IPS-NIHi7 (cell line): ENCODE measurements at regions not wholly inside any gene's neighbourhood (a gene's known extent, or its start where the extent isn't known, plus 50 kb on each side); places are given as distances from the start of the nearest gene placed in this dataset.

Source experiments
- DNase-seq: peaks from one replicate; pipeline ENCODE4 v3.0.0; 2012; ENCODE audit warnings: mixed read lengths; ENCODE audit errors: extremely low spot score

- no peak for DNase-seq
Observed at GRCh38 chr1:59115865-59116264, 181.0 kb upstream of the FGGY start.

GRCh38 chr1:59116920-59117542 lies 179.9 kb upstream of the FGGY start:
- DNase-seq: peak; percentile 82

GRCh38 chr1:59122527-59122926 lies 174.4 kb upstream of the FGGY start:
- no peak for DNase-seq

DNA sequence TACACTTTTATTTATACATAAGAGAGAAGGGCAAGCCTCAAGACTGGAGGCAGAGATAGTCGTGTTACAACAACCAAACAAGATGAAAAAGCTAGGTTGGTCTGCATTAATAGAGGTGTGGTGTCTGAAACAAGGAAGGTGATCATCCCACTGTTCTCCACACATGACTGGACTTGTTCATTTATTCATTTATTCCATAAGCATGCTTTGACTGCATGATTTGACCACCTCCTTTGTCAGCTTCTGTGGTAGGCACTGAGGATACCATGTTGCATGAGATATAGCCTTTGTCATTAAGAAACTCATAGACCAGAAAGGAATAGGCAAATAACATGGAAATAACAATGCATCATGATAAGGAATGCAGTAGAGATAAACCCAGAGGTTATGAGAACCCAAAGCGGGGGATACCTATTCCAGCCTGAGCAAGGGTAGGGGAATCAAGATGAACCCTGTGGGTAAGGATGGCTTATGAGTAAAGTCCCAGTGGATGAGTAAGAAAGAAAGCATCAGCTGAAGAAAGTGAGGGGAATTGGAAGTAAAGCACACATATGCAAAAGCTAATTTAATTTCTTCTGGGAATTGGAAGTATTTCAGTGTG lies 173.7 kb upstream of the FGGY start:
- no peak for DNase-seq

DNA sequence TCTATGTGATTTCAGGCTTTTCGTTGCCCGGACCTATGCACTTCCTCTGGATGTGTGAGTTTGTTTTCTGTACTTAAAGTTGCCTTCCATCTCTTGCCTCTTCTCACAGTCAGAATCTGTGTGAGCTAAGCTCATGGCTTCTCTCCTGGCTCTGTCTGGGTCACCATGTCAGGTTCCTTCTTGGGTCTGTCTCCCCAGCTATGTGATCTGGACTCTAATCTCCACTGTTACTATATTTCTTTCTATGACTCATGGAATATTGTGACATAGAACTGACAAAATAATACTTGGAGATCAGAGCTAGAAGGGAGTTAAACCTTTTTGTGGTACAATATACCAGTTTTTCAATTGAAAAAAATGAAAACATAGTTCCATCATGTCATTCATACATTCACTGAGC lies 172.7 kb upstream of the FGGY start:
- DNase-seq: no peak

DNA sequence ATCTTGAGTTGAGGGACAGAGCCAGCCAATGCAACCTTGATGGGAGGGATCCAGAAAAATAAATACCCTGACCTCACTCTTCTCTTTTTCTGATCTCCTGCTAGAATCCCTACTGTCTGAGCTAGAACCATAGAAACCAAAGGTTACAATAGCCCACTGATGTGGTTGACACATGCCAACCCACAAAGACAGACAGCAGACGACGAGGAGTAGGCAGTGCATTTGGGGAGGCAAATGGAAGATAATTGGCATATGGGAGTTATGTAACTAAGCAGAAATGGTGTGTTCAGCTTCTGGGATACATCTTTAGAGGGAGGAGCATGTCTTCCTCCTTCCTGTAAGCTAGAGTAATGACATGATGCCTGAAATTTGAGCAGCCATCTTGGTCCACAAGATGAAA lies 171.7 kb upstream of the FGGY start:
- no peak for DNase-seq

- DNase-seq: no peak
Observed at GRCh38 chr1:59125676-59126320, 171.1 kb upstream of the FGGY start.

DNA sequence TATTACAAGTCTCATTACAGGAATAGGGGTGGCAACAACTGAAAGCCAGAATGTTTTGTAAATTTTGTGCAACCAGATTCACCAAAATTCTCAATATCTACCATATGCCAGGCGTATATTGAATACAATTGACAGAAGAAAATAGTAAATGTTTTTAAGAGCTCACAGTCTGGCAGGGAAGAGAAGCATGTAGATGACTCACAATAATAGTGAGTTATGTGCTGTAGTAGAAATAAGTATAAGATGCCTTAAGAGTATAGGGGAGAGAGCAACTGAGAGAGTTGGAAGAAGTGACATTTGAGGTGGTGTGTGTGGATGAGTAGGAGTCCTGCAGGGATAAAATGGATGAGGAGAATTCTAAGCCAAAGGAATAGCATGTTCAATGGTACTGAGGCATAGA lies 170.5 kb upstream of the FGGY start:
- no peak for DNase-seq

DNA sequence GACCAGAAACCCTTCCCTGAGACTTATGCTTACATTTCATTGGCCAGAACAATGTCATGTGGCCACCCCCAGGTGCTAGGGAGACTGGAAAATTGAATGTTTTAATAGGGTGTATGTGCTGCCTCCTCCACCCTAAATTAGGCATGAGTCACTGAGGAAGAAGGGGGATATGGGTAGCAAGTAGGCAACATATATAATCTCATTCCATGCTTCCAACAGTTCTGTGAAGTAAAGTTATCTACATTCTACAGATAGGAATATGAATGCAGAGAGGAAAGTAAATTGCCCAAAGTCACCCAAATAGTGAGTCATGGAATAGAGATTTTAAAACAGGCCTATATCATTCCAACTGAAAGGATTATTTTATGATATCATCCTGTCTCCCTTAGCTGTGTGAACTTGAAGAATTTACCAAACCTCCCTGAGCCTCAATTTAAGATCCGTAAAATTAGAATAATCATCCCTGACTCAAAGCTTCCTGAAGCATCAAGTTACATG lies 168.6 kb upstream of the FGGY start:
- no peak for DNase-seq

GRCh38 chr1:59128784-59129227 lies 168.1 kb upstream of the FGGY start:
- no peak for DNase-seq

DNA sequence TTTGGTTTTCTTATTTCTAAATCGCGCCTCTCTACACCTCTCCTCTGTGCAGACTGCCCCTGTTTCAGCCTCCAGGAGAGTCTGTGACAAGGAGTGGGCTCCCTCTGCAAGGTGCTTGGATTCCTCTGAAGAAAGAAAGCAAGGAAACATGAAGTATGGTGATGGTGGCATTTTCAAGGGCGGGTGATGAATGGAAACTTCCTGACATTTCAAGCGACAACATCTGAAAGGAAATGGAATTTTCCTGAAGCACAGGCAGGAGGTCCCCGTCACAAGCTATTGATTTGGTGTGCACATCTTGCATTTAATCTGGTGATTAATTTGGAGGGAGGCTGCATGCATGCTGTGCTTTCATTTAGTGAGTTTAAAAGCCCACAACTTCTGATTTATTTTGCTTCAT lies 164.6 kb upstream of the FGGY start:
- DNase-seq: no peak

DNA sequence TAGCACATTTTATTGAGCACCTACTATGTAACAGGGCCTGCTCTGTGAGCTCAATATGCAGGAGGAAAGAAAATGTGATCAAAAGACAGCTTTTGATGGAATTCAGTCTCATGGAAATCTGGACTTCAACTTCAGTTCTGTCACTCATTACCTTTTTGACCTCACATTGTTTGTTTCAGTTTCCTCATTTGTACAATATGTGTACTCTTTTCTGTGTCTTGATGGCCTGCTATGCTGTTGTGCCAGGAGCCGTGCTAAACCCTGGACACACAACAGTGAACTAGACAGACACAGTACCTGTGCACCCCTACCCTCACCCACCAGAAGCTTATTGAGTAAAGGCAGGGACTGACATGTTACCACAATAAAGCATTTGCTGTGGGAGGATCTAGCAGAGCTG lies 162.9 kb upstream of the FGGY start:
- no peak for DNase-seq

GRCh38 chr1:59135761-59136255 lies 161.1 kb upstream of the FGGY start:
- DNase-seq: no peak

DNA sequence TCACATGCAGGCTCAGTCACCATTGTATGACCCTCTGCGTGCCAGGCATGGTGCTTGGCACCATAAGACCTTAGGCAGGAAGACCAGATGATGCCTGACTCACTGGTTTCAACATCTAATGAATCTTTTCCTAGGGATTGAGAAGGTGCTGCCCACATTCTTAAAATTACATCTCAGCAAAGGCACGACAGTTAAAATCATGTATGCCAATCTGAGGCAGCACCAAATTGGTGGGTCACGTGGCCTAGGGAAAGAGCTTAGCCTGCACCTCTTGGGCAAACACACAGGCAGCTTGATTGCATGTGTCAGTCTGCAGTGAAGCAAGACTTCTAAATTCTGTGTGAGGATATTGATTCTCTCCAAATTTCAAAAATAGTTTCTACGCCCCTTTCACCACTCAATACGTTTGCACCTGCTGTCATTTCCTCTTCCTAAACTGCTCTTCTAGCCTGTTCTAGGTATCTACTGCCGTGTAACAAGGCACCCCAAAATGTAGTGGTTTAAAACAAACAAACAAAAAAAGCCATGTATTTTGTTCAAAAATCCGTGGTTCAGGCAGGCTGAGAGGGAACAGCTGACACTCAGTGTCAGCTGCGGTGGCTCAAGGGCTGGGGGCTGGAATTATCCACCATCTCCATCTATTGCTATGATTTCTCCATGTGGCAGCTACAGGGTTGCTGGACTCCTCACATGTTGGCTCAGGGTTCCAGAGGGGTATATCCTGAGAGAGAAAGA lies 160.2 kb upstream of the FGGY start:
- DNase-seq: no peak

DNA sequence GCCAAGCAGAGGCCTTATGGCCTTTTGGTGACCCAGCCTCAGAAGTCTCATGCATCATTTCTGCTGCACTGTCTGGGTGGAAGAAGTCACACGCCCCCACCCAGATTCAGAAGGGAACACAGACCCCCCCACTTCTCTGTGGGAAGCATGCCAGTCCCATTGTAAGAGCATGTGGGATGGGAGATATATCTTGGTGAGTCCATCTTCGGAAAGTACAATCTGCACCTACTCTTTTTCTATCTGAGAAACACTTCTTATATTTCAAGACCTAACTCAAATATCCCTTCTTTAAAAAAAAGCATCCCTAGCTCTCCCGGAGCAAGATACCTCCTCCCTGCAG lies 159.6 kb upstream of the FGGY start:
- DNase-seq: no peak

DNA sequence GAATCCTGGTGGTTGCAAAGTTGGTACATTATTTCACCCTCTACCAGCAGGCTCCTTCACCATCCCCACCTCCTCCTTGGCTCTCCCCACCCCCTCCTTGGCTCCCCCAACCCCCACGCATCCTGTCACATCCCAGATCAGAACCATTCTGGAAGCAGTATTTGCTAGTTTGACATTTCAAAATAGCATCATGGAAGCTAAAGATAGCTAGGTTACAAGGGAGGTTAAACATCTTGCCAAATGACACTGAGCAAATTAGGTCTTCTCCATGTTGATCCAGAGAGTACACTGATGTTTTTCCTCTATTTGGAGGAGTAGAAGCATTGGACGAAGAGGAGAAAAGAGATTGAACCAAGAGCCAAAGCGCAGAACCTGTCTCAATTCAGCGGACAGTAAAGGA lies 158.9 kb upstream of the FGGY start:
- no peak for DNase-seq

DNA sequence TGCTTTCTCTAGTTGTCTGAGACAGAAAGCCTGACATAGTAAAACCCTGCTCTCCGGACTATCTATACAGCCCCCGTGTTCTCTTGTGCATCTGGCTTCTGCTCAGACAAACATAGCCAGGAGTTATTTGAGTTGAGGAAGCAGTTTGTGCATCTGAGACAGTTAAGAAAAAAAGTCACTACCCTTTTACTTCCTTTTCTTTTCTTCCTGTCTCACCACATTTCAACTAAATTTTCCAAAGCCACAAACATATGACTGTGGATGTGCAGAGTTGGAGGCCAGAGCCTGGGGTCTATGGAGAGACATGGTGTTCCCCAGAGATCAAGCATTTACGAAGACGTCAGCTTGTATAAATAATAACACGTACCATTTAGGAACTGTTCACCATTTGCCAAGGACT lies 158.5 kb upstream of the FGGY start:
- DNase-seq: no peak

GRCh38 chr1:59139396-59139795 lies 157.5 kb upstream of the FGGY start:
- DNase-seq: peak; percentile 48

DNA sequence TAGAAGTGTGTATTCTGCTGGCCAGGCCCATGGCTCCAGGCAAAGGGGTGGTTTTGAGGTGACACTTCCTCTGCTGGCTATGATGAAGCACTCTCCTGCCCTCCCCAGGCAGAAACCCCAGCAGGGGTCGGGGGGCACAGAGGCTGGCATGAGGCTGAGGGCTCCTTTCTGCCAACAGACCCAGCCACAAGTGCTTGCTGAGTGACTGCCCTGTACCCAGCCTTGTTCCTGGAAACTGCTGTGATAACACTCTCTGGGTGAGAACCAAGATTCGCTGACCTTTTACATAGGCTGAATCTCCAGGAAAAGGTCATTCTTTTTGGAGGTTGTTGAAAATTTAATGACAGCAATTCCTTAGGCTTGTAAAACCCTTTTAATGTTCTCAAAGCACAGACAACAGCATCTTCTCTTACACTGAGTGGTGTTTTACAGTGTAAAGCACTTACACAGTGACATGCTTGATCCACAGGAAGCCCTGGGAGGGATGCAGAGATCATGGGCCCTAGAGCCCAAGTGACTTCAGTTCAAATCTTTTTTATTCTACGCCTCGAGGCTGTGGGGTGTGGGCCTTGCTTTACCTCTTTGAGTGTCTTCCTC lies 155.5 kb upstream of the FGGY start:
- DNase-seq: no peak

- no peak for DNase-seq
Observed at GRCh38 chr1:59142311-59143132, 154.4 kb upstream of the FGGY start.

DNA sequence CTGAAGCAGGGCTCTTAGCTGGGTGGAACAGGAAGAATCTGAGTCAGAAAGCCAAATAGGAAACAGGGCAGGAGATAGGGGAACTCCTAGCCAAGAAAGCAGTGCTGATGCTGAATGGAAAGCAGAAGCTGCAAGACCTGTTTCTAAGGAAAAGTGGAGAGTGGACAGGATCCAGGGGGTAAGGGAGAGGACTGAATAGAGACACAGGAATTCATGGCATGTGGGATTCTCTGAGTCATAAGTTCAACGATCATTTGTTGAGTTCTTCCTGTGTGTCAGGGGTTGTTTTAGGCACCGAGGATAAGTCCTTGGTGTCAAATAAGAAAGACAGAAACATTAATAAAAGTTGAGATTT lies 153.8 kb upstream of the FGGY start:
- DNase-seq: peak; percentile 68
